NT2/D1 (cell line): ENCODE measurements at regions not wholly inside any gene's neighbourhood (a gene's known extent, or its start where the extent isn't known, plus 50 kb on each side); places are given as distances from the start of the nearest gene placed in this dataset.
A peak's percentile ranks its signal among the peaks of the same experiment; 100 is the strongest.

Experiments
- DNase-seq: peaks from one replicate; pipeline ENCODE4 v3.0.0-alpha.2; 2011; ENCODE audit warnings: low read depth, low spot score
- H3K27me3 ChIP-seq: 2 replicates; pipeline ENCODE4 v1.6.0; 2011; ENCODE audit warnings: mild to moderate bottlenecking; ENCODE audit not compliant: insufficient read length, insufficient read depth
- H3K36me3 ChIP-seq: 2 replicates; pipeline ENCODE4 v1.6.1; 2011; ENCODE audit warnings: mild to moderate bottlenecking, low read length, mixed read lengths; ENCODE audit not compliant: insufficient read depth, insufficient read length
- H3K4me1 ChIP-seq: 2 replicates; pipeline ENCODE4 v1.5.1; 2011; ENCODE audit not compliant: insufficient read depth, insufficient read length
- H3K4me3 ChIP-seq: 2 replicates; pipeline ENCODE4 v1.5.1; 2011; ENCODE audit warnings: low read depth; ENCODE audit not compliant: insufficient read length
- H3K9ac ChIP-seq: 2 replicates; pipeline ENCODE4 v1.6.0; 2011; ENCODE audit warnings: low read depth; ENCODE audit not compliant: insufficient read length
- H3K9me3 ChIP-seq: 2 replicates; pipeline ENCODE4 v1.5.1; 2011; ENCODE audit warnings: mild to moderate bottlenecking, low read length; ENCODE audit not compliant: insufficient read depth
- SUZ12 ChIP-seq: IDR thresholded peaks from 2 replicates; pipeline ENCODE4 v1.6.1; 2011; ENCODE audit not compliant: insufficient read length, insufficient read depth; ENCODE audit errors: extremely low read depth
- YY1 ChIP-seq: IDR thresholded peaks from 2 replicates; pipeline ENCODE4 v1.6.1; 2011; ENCODE audit not compliant: insufficient read length, insufficient read depth
- ZNF274 ChIP-seq: IDR thresholded peaks from 2 replicates; pipeline ENCODE4 v1.6.1; 2011; ENCODE audit warnings: mild to moderate bottlenecking, low read depth, low read length

DNA sequence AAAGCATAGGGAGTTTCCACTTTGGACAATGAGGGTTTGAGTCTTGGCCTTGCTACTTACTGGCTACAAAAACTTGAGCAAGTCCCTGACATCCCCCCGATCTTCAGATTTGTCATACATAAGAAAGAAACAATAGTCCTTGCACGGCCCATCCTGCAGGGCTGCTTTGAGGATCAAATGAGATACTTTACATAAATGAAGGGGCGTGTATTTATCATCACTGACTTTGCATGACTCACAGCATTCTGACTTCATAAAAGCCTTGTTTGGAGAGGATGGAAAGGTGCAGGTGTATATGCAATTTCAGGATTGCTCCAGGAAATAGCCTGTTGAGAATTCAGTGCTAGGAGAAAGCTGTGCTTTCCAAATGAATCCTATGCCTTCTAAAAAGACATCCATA is 465.0 kb upstream of the MAF start:
- TF ChIP-seq SUZ12 (no peak), YY1 (no peak), ZNF274 (no peak)
- H3K9me3 ChIP-seq, result no peaks in the 10 kb centered on the region
- H3K4me3 ChIP-seq, result no peak overlapping the region
- no peaks in the 10 kb centered on the region for H3K36me3 ChIP-seq
- no peak overlapping the region for H3K9ac ChIP-seq
- H3K4me1 ChIP-seq, result no peaks in the 10 kb centered on the region
- DNase-seq, result no peak
- H3K27me3 ChIP-seq, result no peaks in the 10 kb centered on the region

DNA sequence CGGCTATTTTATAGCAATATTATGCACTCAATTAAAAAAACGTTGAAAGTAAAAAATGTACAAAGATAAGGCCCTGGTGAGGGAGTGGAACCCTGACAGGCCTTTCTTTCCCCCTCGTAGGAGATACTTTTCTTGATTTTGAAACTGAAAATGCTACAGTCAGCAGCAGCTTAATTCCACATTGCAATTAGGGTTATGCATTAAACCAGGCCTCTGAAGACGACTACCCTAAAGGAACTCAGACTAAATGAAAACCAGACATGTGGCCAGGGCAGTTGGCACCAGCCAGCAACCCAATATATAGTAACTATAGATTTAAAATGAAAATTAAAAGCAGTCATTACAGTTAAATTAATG is 463.2 kb upstream of the MAF start:
- no peak for DNase-seq
- no peaks in the 10 kb centered on the region for H3K36me3 ChIP-seq
- H3K9ac ChIP-seq, result no peak overlapping the region
- H3K9me3 ChIP-seq, result no peaks in the 10 kb centered on the region
- H3K4me3 ChIP-seq, result no peak overlapping the region
- H3K4me1 ChIP-seq, result no peaks in the 10 kb centered on the region
- H3K27me3 ChIP-seq, result no peaks in the 10 kb centered on the region
- TF ChIP-seq ZNF274 (no peak), SUZ12 (no peak), YY1 (no peak)

DNA sequence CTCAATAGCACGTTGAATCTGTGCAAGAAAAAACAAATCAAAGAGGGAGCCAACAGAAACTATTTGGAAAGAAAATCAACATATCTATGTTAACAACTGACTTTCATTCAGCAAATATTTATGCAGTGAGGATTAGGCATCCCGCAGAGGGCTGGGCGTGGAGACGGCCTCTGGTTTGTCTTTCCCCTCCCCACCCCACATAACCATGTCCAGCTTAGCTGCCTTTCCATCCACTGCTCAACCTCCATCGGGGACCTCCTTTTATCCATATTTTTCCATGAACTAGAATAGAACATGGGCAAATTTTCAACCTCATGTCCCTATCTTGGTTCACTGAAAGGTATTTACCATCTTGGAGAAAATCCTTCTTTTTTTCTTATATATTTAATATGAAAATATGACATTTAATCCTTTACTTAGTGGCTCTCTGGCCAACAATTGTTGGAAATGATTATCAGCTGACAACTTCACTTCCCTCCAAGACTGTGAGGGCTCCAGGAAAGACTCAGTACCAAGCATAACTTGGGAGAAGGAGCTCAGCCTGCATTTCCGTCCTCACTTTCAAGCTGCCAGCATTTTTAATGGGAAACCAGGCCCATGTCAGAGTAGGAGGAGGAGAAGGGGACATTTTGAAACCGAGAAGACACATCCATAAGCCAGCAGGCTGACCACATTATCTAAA is 462.6 kb upstream of the MAF start:
- Histone ChIP-seq H3K4me1 (no peaks in the 10 kb centered on the region), H3K9ac (no peak overlapping the region), H3K9me3 (no peaks in the 10 kb centered on the region), H3K27me3 (no peaks in the 10 kb centered on the region), H3K36me3 (no peaks in the 10 kb centered on the region), H3K4me3 (no peak overlapping the region)
- TF ChIP-seq ZNF274, result no peak
- no peak for TF ChIP-seq YY1
- TF ChIP-seq SUZ12, result no peak
- DNase-seq, result peak; percentile 3

DNA sequence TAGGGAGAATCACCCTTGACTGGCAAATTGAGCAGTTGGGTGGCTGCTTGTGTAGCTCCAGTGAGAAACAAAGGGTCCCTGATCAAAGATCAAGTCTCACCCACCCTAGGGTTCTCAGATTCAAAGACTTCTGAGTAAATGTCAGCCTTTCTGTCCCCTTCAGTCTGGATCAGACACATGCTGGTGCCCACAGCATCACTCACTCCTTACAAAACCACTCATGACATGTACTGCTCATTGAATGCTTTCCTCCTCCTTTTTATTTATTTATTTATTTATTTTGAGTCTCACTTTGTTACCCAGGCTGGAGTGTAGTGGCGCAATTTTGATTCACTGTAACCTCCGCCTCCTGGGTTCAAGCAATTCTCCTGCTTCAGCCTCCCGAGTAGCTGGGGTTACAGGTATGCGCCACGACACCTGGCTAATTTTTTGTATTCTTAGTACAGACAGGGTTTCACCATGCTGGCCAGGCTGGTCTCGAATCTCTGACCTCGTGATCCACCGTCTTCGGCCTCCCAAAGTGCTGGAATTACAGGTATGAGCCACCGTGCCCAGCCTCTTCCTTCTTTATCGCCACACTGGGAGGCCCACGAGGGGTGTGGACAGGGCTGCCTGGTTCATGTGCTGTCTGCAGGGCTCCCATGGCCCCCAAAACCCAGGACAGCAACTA is 462.0 kb upstream of the MAF start:
- Histone ChIP-seq H3K27me3 (no peaks in the 10 kb centered on the region), H3K9me3 (no peaks in the 10 kb centered on the region), H3K36me3 (no peaks in the 10 kb centered on the region), H3K4me1 (no peaks in the 10 kb centered on the region), H3K9ac (no peak overlapping the region), H3K4me3 (no peak overlapping the region)
- DNase-seq, result no peak
- no peak for TF ChIP-seq SUZ12
- TF ChIP-seq YY1, result no peak
- no peak for TF ChIP-seq ZNF274

DNA sequence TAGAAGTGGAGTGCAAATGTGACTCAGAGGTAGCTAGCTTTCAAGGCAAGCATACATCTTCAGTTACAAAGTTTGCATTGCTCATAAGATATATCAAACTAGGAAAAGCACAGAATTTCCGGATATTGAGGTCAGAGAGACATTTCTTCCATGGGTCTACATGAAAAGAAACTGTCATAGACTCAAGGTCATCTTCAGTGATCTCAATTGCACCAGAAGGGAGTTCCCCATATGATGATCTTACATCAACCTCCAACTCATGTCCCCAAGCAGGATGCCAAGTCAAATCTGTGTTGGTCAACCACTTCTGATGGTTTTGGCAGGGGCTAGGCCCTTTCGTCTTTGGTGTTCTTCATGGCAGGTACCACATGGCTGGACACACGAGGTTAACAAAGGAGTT is 459.9 kb upstream of the MAF start:
- H3K9ac ChIP-seq, result no peak overlapping the region
- TF ChIP-seq ZNF274 (no peak), YY1 (no peak), SUZ12 (no peak)
- H3K4me1 ChIP-seq, result no peaks in the 10 kb centered on the region
- no peaks in the 10 kb centered on the region for H3K27me3 ChIP-seq
- no peak for DNase-seq
- H3K4me3 ChIP-seq, result no peak overlapping the region
- H3K36me3 ChIP-seq, result no peaks in the 10 kb centered on the region
- H3K9me3 ChIP-seq, result no peaks in the 10 kb centered on the region

DNA sequence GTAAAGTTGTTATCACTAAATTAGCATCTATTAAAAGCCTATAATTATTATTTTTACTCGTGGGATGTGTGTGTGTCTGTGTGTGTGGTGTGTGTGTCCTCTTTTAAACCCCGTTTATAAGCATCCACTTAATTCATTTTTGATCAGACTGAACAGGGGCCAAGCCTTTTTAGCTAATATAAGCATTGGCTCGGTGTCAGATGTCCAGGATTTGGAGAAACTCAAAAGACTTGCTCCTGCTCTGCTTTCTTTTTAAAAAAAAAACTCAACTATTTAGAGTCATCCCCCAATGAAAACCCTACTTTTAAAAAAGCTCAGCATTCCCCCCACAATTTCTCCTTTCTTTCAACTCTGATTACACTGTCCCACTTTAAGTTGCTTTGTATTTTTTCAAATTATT is 459.3 kb upstream of the MAF start:
- H3K4me1 ChIP-seq, result no peaks in the 10 kb centered on the region
- H3K9ac ChIP-seq, result no peak overlapping the region
- DNase-seq, result no peak
- no peak overlapping the region for H3K4me3 ChIP-seq
- H3K27me3 ChIP-seq, result no peaks in the 10 kb centered on the region
- TF ChIP-seq ZNF274 (no peak), SUZ12 (no peak), YY1 (no peak)
- H3K9me3 ChIP-seq, result no peaks in the 10 kb centered on the region
- no peaks in the 10 kb centered on the region for H3K36me3 ChIP-seq

DNA sequence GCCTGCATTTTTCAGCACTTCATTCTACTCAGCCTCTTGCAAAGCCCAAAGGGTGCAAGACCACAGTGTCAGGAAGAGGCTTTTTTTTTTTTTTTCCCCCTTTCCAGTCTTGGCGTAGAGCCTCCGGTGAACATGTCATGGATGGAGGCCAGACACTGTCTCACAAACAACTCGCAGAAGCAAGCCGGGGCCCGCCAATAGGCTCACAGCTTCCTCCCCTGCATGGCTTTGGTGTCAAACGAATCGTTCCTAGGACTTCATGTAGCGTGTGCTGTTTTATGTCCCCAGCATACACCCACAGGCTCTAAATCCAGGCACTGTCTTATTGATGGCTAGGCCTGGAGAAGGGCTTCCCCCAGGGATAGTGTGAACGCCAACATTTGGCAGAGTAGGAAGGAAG is 457.7 kb upstream of the MAF start:
- TF ChIP-seq YY1 (no peak), ZNF274 (no peak), SUZ12 (no peak)
- no peak for DNase-seq
- no peak overlapping the region for H3K4me3 ChIP-seq

More for the DNA sequence above, 457.7 kb upstream of the MAF start:
- H3K27me3 ChIP-seq, result no peaks in the 10 kb centered on the region
- no peak overlapping the region for H3K9ac ChIP-seq
- no peaks in the 10 kb centered on the region for H3K4me1 ChIP-seq
- no peaks in the 10 kb centered on the region for H3K36me3 ChIP-seq
- no peaks in the 10 kb centered on the region for H3K9me3 ChIP-seq
